ENCODE measurements at regions not wholly inside any gene's neighbourhood (a gene's known extent, or its start where the extent isn't known, plus 50 kb on each side); places are given as distances from the start of the nearest gene placed in this dataset.

- TF ChIP-seq CTCF (conservative IDR thresholded peaks at IDR 0.05; ENCODE audit: low read depth, low read length) (no peak), EZH2 (IDR thresholded peaks at IDR 0.05; ENCODE audit: low read length, unreplicated experiment) (no peak), EZH2phosphoT487 (IDR thresholded peaks at IDR 0.05; ENCODE audit: borderline replicate concordance, low read length) (no peak)
Observed at GRCh38 chr5:133789428-133789827, 177.1 kb upstream of the FSTL4 start.

All from PC-3 (cell line).